Neural cell (in vitro differentiated cells): ENCODE measurements at regions not wholly inside any gene's neighbourhood (a gene's known extent, or its start where the extent isn't known, plus 50 kb on each side); places are given as distances from the start of the nearest gene placed in this dataset.

Experiments used
- CTCF ChIP-seq: fragments of 450-650 bp; IDR thresholded peaks from 2 replicates; pipeline ENCODE4 v1.5.1; 2014; ENCODE audit warnings: antibody characterized with exemption, mild to moderate bottlenecking, moderate library complexity; ENCODE audit not compliant: poor library complexity, severe bottlenecking
- EP300 ChIP-seq: fragments of 450-650 bp; conservative IDR thresholded peaks from 2 replicates; pipeline ENCODE4 v1.6.1; 2014; ENCODE audit warnings: antibody characterized with exemption, mild to moderate bottlenecking, moderate library complexity; ENCODE audit not compliant: poor library complexity, severe bottlenecking
- EZH2 ChIP-seq: fragments of 200-600, 300-800 bp; shearing (Covaris generic), sonication (generic); IDR thresholded peaks from 2 replicates; pipeline ENCODE4 v1.6.1; 2014; ENCODE audit warnings: antibody characterized with exemption, low read length, borderline replicate concordance, mild to moderate bottlenecking; ENCODE audit not compliant: insufficient read depth, poor library complexity, severe bottlenecking
- POLR2AphosphoS5 ChIP-seq: IDR thresholded peaks from 2 replicates; pipeline ENCODE4 v1.6.1; 2012
- RAD21 ChIP-seq: fragments of 450-650 bp; conservative IDR thresholded peaks from 2 replicates; pipeline ENCODE4 v1.6.1; 2014; ENCODE audit warnings: antibody characterized with exemption, mild to moderate bottlenecking, moderate library complexity
- REST ChIP-seq: IDR thresholded peaks from 2 replicates; pipeline ENCODE4 v1.6.1; 2012; ENCODE audit warnings: borderline replicate concordance
- TAF1 ChIP-seq: IDR thresholded peaks from 2 replicates; pipeline ENCODE4 v1.6.1; 2012; ENCODE audit warnings: low read depth

- TF ChIP-seq CTCF (no peak), TAF1 (no peak), EZH2 (no peak), POLR2AphosphoS5 (no peak), RAD21 (no peak), EP300 (no peak), REST (no peak)
Observed at GRCh38 chr5:126368239-126368812, 54.9 kb upstream of the GRAMD2B start.
